PFSK-1 (cell line): ENCODE measurements at regions not wholly inside any gene's neighbourhood (a gene's known extent, or its start where the extent isn't known, plus 50 kb on each side); places are given as distances from the start of the nearest gene placed in this dataset.

Experiments used
- FOXP2 ChIP-seq: optimal IDR thresholded peaks from 2 replicates; pipeline ENCODE3; 2011; ENCODE audit warnings: borderline replicate concordance, control low read depth, inconsistent platforms; ENCODE audit not compliant: insufficient read depth; ENCODE audit errors: extremely low read length, extremely low read depth
- POLR2AphosphoS5 ChIP-seq: IDR thresholded peaks from 2 replicates; pipeline ENCODE4 v1.6.1; 2012; ENCODE audit warnings: low read depth, mild to moderate bottlenecking, control low read depth, low read length, moderate library complexity
- REST ChIP-seq, 2 experiments: IDR thresholded peaks; 2 replicates each; pipeline versions ENCODE4 v1.6.1 to v1.8.0; 2011 to 2012; ENCODE audit warnings: low read depth in 2 of 2, low read length in 2 of 2, control low read depth in 1 of 2, inconsistent platforms in 1 of 2, mild to moderate bottlenecking in 1 of 2, moderate library complexity in 1 of 2; ENCODE audit not compliant: insufficient read depth in 1 of 2
- SIN3A ChIP-seq: IDR thresholded peaks from 2 replicates; pipeline ENCODE4 v1.6.1; 2012; ENCODE audit warnings: mild to moderate bottlenecking, low read length, moderate library complexity, borderline replicate concordance; ENCODE audit not compliant: insufficient read depth
- TAF1 ChIP-seq: IDR thresholded peaks from 2 replicates; pipeline ENCODE4 v1.6.1; 2012; ENCODE audit warnings: low read length, control low read depth, borderline replicate concordance; ENCODE audit not compliant: insufficient read depth

GRCh38 chr11:28490773-28491382, 382.7 kb downstream of the METTL15 start:
- no peak for TF ChIP-seq SIN3A
- TF ChIP-seq POLR2AphosphoS5 = no peak
- TF ChIP-seq REST (IDR thresholded peaks at IDR 0.05; ENCODE audit: insufficient read depth in 1 of 2, low read depth in 2 of 2, low read length in 2 of 2) = no peak
- no peak for TF ChIP-seq FOXP2

- TF ChIP-seq FOXP2 (no peak), SIN3A (no peak), TAF1 (no peak), REST (IDR thresholded peaks at IDR 0.05; ENCODE audit: insufficient read depth in 1 of 2, low read depth in 2 of 2, low read length in 2 of 2) (no peak), POLR2AphosphoS5 (no peak)
Measured at GRCh38 chr11:28488336-28488735, 380.1 kb downstream of the METTL15 start.

GRCh38 chr11:28483072-28483867, 375.1 kb downstream of the METTL15 start:
- TF ChIP-seq SIN3A (no peak), FOXP2 (no peak), REST (IDR thresholded peaks at IDR 0.05; ENCODE audit: insufficient read depth in 1 of 2, low read depth in 2 of 2, low read length in 2 of 2) (no peak), TAF1 (no peak), POLR2AphosphoS5 (no peak)

GRCh38 chr11:28482666-28483065, 374.5 kb downstream of the METTL15 start:
- no peak for TF ChIP-seq REST (IDR thresholded peaks at IDR 0.05; ENCODE audit: insufficient read depth in 1 of 2, low read depth in 2 of 2, low read length in 2 of 2)
- TF ChIP-seq POLR2AphosphoS5 = no peak
- no peak for TF ChIP-seq TAF1
- no peak for TF ChIP-seq SIN3A
- TF ChIP-seq FOXP2 = no peak
